ENCODE measurements at regions not wholly inside any gene's neighbourhood (a gene's known extent, or its start where the extent isn't known, plus 50 kb on each side); places are given as distances from the start of the nearest gene placed in this dataset.

DNA sequence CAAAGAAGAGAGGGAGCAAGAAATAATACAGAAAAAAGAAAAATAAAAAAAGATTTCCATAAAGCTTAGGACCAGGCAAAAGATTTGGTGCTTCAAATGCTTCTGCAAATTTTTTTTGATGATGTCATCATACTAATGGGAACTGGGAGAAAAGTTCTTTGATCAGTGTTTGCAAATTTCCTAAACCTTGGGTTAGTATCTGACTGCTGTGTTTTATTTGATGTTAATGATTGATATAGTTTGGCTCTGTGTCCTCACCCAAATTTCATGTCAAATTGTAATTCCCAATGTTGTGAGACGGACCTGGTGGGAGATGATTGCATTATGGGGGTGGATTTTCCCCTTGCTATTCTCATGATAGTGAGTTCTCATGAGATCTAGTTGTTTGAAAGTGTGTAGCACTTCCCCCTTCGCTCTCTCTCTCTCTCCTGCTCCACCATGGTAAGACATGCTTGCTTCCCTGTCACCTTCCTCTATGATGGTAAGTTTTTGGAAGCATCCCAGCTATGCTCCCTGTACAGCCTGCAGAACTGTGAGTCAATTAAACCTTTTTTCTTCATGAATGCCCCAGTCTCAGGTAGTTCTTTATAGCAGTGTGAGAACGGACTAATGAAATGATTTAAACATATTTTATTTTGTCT, 72.6 kb downstream of the TMEM100 start:
- TF ChIP-seq NFIC (IDR thresholded peaks at IDR 0.05) (no peak), TAF1 (IDR thresholded peaks at IDR 0.05; ENCODE audit: low read depth) (no peak), FOXM1 (IDR thresholded peaks at IDR 0.05; ENCODE audit: borderline replicate concordance, low read depth) (no peak), EP300 (IDR thresholded peaks at IDR 0.05; ENCODE audit: borderline replicate concordance) (no peak), TEAD4 (IDR thresholded peaks at IDR 0.05) (no peak), RAD21 (IDR thresholded peaks at IDR 0.05; ENCODE audit: low read depth) (no peak), CREB1 (IDR thresholded peaks at IDR 0.05; ENCODE audit: low read depth) (no peak), TCF12 (IDR thresholded peaks at IDR 0.05; ENCODE audit: low read depth) (no peak), ZBTB7A (IDR thresholded peaks at IDR 0.05; ENCODE audit: low read depth) (no peak), EGR1 (IDR thresholded peaks at IDR 0.05) (no peak), CEBPB (IDR thresholded peaks at IDR 0.05) (no peak)
- TF ChIP-seq, protein P1, sequence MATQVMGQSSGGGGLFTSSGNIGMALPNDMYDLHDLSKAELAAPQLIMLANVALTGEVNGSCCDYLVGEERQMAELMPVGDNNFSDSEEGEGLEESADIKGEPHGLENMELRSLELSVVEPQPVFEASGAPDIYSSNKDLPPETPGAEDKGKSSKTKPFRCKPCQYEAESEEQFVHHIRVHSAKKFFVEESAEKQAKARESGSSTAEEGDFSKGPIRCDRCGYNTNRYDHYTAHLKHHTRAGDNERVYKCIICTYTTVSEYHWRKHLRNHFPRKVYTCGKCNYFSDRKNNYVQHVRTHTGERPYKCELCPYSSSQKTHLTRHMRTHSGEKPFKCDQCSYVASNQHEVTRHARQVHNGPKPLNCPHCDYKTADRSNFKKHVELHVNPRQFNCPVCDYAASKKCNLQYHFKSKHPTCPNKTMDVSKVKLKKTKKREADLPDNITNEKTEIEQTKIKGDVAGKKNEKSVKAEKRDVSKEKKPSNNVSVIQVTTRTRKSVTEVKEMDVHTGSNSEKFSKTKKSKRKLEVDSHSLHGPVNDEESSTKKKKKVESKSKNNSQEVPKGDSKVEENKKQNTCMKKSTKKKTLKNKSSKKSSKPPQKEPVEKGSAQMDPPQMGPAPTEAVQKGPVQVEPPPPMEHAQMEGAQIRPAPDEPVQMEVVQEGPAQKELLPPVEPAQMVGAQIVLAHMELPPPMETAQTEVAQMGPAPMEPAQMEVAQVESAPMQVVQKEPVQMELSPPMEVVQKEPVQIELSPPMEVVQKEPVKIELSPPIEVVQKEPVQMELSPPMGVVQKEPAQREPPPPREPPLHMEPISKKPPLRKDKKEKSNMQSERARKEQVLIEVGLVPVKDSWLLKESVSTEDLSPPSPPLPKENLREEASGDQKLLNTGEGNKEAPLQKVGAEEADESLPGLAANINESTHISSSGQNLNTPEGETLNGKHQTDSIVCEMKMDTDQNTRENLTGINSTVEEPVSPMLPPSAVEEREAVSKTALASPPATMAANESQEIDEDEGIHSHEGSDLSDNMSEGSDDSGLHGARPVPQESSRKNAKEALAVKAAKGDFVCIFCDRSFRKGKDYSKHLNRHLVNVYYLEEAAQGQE (IDR thresholded peaks at IDR 0.05; ENCODE audit: low read depth): no peak
- TF ChIP-seq, protein P2, sequence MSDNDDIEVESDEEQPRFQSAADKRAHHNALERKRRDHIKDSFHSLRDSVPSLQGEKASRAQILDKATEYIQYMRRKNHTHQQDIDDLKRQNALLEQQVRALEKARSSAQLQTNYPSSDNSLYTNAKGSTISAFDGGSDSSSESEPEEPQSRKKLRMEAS (IDR thresholded peaks at IDR 0.05): no peak

DNA sequence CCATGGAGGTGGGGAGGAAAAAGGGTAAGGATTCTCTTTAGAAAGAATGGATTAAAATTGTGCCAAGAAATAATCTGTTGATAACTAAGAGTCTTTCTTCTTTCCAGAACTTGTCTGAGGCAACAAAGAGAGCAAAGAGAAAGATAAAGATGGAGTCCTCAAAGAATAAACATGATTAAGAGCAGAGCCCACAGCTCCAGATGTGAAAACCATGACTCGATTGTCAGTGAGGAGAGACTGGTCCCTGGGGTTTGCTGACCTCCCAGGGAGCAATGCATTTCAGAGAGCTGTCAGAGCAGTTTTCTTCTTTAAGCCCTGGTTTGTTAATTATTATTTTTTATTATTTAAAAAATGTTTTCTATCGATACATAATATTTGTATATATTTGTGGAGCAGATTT, 74.6 kb downstream of the TMEM100 start:
- TF ChIP-seq, protein P1 (IDR thresholded peaks at IDR 0.05; ENCODE audit: low read depth): no peak
- TF ChIP-seq RAD21 (IDR thresholded peaks at IDR 0.05; ENCODE audit: low read depth): no peak
- TF ChIP-seq, protein P2 (IDR thresholded peaks at IDR 0.05): no peak
- TF ChIP-seq CREB1 (IDR thresholded peaks at IDR 0.05; ENCODE audit: low read depth): no peak
- no peak for TF ChIP-seq YY1 (IDR thresholded peaks at IDR 0.05; ENCODE audit: low read depth)
- no peak for TF ChIP-seq CEBPB (IDR thresholded peaks at IDR 0.05)
- TF ChIP-seq ZBTB7A (IDR thresholded peaks at IDR 0.05; ENCODE audit: low read depth): no peak
- no peak for TF ChIP-seq TAF1 (IDR thresholded peaks at IDR 0.05; ENCODE audit: low read depth)
- no peak for TF ChIP-seq FOXM1 (IDR thresholded peaks at IDR 0.05; ENCODE audit: borderline replicate concordance, low read depth)
- TF ChIP-seq, protein P3, sequence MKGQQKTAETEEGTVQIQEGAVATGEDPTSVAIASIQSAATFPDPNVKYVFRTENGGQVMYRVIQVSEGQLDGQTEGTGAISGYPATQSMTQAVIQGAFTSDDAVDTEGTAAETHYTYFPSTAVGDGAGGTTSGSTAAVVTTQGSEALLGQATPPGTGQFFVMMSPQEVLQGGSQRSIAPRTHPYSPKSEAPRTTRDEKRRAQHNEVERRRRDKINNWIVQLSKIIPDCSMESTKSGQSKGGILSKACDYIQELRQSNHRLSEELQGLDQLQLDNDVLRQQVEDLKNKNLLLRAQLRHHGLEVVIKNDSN (IDR thresholded peaks at IDR 0.05): no peak
- TF ChIP-seq TEAD4 (IDR thresholded peaks at IDR 0.05): no peak
- TF ChIP-seq EP300 (IDR thresholded peaks at IDR 0.05; ENCODE audit: borderline replicate concordance): no peak
- no peak for TF ChIP-seq EGR1 (IDR thresholded peaks at IDR 0.05)
- TF ChIP-seq NFIC (IDR thresholded peaks at IDR 0.05): no peak
- no peak for TF ChIP-seq TCF12 (IDR thresholded peaks at IDR 0.05; ENCODE audit: low read depth)

DNA sequence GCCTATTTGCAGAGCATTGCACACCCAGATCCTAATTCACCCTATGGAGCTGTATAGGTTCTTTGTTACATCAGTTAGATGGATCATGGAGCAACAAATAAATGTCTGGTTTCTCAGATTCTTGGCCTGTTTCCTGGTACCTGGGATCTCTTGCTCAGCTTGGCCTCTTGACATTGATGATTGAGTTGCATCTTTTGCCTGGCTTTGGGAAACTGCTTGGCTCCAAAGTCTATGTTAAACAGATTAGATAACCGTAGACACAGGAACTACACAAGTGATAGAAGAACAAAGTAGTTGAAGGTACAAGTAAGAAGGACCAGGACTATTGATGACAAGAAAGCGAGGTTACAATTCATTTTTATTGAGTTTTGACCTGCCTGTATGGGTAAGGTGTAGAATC, 77.3 kb downstream of the TMEM100 start:
- no peak for TF ChIP-seq CEBPB (IDR thresholded peaks at IDR 0.05)
- no peak for TF ChIP-seq TAF1 (IDR thresholded peaks at IDR 0.05; ENCODE audit: low read depth)
- TF ChIP-seq NFIC (IDR thresholded peaks at IDR 0.05): no peak
- no peak for TF ChIP-seq ZBTB7A (IDR thresholded peaks at IDR 0.05; ENCODE audit: low read depth)
- TF ChIP-seq YY1 (IDR thresholded peaks at IDR 0.05; ENCODE audit: low read depth): no peak
- TF ChIP-seq RAD21 (IDR thresholded peaks at IDR 0.05; ENCODE audit: low read depth): no peak

DNA sequence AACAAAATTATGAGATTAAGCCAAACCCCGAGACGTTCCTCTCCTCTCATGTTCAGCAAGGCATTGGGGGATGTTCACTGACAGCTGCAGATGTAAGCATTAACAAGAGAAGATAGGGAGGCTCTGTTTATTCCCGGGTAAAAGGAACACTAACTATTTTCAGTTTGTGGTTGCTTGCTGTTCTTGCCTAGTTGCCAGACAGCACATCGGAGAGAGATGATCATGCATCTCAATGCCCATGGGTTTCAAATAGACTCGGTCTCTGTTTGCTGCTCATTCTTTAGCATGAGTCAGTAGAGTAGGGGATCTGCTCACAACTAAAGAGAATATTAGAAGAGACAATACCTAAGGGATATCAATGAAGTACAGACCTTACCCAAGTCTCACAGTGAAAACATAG, 78.3 kb downstream of the TMEM100 start:
- TF ChIP-seq EGR1 (IDR thresholded peaks at IDR 0.05) (no peak), ZBTB7A (IDR thresholded peaks at IDR 0.05; ENCODE audit: low read depth) (no peak), EP300 (IDR thresholded peaks at IDR 0.05; ENCODE audit: borderline replicate concordance) (no peak), TEAD4 (IDR thresholded peaks at IDR 0.05) (no peak), RAD21 (IDR thresholded peaks at IDR 0.05; ENCODE audit: low read depth) (no peak), FOXM1 (IDR thresholded peaks at IDR 0.05; ENCODE audit: borderline replicate concordance, low read depth) (no peak), CREB1 (IDR thresholded peaks at IDR 0.05; ENCODE audit: low read depth) (no peak)
- TF ChIP-seq, protein P1 (IDR thresholded peaks at IDR 0.05; ENCODE audit: low read depth): no peak
- TF ChIP-seq, protein P2 (IDR thresholded peaks at IDR 0.05): no peak
- TF ChIP-seq, protein P3 (IDR thresholded peaks at IDR 0.05): no peak

Measured in Ishikawa (cell line).